CD4-positive, CD25-positive, alpha-beta regulatory T cell (primary cell): ENCODE measurements at regions not wholly inside any gene's neighbourhood (a gene's known extent, or its start where the extent isn't known, plus 50 kb on each side); places are given as distances from the start of the nearest gene placed in this dataset.
"Not testable (repeated sequence)": the region's sequence is repeated elsewhere in the genome, so short reads cannot be mapped to it uniquely, and the experiment has no call there.

Source experiments
- ATAC-seq, 2 donors: fragments of 150-1000 bp; cut with Tn5 transposase; one replicate each; pipeline ENCODE4 v1.10.0; 2021; ENCODE audit warnings: low read depth in 2 of 2, moderate number of reproducible peaks in 2 of 2, moderate library complexity in 1 of 2
- DNase-seq, 3 donors: peaks; one replicate each; pipeline versions ENCODE4 v3.0.0 to v3.0.0-alpha.2; 2012 to 2022; ENCODE audit warnings: mixed read lengths in 1 of 3
- H3K27ac ChIP-seq: one replicate; pipeline ENCODE4 v1.7.0; 2013; ENCODE audit warnings: mild to moderate bottlenecking, low read length; ENCODE audit not compliant: insufficient read depth, poor library complexity, severe bottlenecking
- H3K27me3 ChIP-seq: one replicate; pipeline ENCODE4 v1.7.0; 2013; ENCODE audit warnings: low read length; ENCODE audit not compliant: control insufficient read depth, insufficient read depth
- H3K36me3 ChIP-seq: one replicate; pipeline ENCODE4 v1.7.0; 2013; ENCODE audit warnings: mild to moderate bottlenecking, low read length, moderate library complexity; ENCODE audit not compliant: control insufficient read depth, insufficient read depth
- H3K4me1 ChIP-seq: 2 replicates; pipeline ENCODE4 v1.7.0; 2013; ENCODE audit warnings: mild to moderate bottlenecking, low read length; ENCODE audit not compliant: insufficient read depth, control insufficient read depth, poor library complexity, severe bottlenecking
- H3K4me3 ChIP-seq: one replicate; pipeline ENCODE4 v1.7.0; 2013; ENCODE audit warnings: low read depth, mild to moderate bottlenecking, low read length, moderate library complexity
- H3K9me3 ChIP-seq, 2 experiments: 1 replicate in 1 of 2; 2 replicates in 1 of 2; pipeline ENCODE4 v1.7.0; 2013; ENCODE audit warnings: low read length in 2 of 2, mild to moderate bottlenecking in 1 of 2, moderate library complexity in 1 of 2; ENCODE audit not compliant: control insufficient read depth in 2 of 2
- H3K27ac Mint-ChIP-seq, 3 donors: one replicate each; pipeline ENCODE4 v1.8.0; 2020 to 2022; ENCODE audit warnings: mild to moderate bottlenecking in 3 of 3, mixed read lengths in 3 of 3, moderate library complexity in 2 of 3
- H3K27me3 Mint-ChIP-seq: one replicate; pipeline ENCODE4 v1.8.0; 2022; ENCODE audit warnings: mild to moderate bottlenecking, mixed read lengths
- H3K36me3 Mint-ChIP-seq: one replicate; pipeline ENCODE4 v1.8.0; 2020; ENCODE audit warnings: mixed read lengths
- H3K4me1 Mint-ChIP-seq, 4 donors: one replicate each; pipeline ENCODE4 v1.8.0; 2020 to 2022; ENCODE audit warnings: mixed read lengths in 4 of 4, mild to moderate bottlenecking in 1 of 4
- H3K4me3 Mint-ChIP-seq, 4 donors: one replicate each; pipeline ENCODE4 v1.8.0; 2020 to 2022; ENCODE audit warnings: mild to moderate bottlenecking in 4 of 4, mixed read lengths in 4 of 4, moderate library complexity in 3 of 4
- H3K9me3 Mint-ChIP-seq, 7 donors: one replicate each; pipeline ENCODE4 v1.8.0; 2020 to 2022; ENCODE audit warnings: mixed read lengths in 7 of 7, mild to moderate bottlenecking in 3 of 7, moderate library complexity in 2 of 7

DNA sequence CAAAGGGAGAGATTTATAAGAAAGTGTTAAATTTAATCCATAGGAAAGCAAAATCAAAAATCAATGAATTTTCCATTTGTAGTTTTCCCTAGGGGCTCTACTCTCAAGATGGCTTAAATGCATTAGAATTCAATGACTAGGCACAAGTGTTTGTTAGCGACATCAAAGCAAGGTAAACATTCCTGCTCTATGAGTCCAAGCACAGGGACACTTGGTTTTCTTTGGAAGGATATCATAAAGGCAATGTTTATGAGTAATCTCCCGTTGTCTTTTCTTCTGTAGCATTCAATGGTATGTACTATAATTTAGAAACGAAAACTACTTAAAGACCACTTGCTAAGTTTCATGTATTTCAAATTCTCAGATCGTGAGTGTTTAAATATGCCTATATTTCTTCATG, 54.8 kb upstream of the ZNF717 start:
- H3K4me3 Mint-ChIP-seq = not testable (repeated sequence)

DNA sequence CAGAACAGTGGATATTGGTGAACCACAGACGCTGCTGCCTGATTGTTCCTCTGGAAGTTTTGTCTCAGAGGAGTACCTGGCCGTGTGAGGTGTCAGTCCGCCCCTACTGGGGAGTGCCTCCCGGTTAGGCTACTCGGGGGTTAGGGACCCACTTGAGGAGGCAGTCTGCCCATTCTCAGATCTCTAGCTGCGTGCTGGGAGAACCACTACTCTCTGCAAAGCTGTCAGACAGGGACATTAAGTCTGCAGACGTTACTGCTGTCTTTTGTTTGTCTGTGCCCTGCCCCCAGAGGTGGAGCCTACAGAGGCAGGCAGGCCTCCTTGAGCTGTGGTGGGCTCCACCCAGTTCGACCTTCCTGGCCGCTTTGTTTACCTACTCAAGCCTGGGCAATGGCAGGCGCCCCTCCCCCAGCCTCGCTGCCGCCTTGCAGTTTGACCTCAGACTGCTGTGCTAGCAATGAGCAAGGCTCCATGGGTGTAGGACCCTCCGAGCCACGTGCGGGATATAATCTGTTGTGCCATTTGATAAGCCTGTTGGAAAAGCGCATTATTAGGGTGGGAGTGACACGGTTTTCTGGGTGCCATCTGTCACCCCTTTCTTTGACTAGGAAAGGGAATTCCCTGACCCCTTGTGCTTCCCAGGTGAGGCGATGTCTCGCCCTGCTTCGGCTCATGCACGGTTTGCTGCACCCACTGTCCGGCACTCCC, 65.1 kb upstream of the ZNF717 start:
- H3K4me3 ChIP-seq, H3K4me3 Mint-ChIP-seq, H3K36me3 ChIP-seq, H3K4me1 ChIP-seq, DNase-seq, H3K27ac ChIP-seq, H3K9me3 ChIP-seq, ATAC-seq, H3K27me3 ChIP-seq, H3K36me3 Mint-ChIP-seq, H3K27me3 Mint-ChIP-seq, H3K4me1 Mint-ChIP-seq: not testable (repeated sequence)
- H3K9me3 Mint-ChIP-seq = peaks cover 0 to 21% (median 5%) of the 10 kb centered on the region in 7 donors
- peak overlapping the region in 1 of 3 donors; percentile 52 for H3K27ac Mint-ChIP-seq

More for the DNA sequence above, 54.8 kb upstream of the ZNF717 start:
- H3K4me1 ChIP-seq, H3K27me3 Mint-ChIP-seq, H3K36me3 ChIP-seq, H3K27me3 ChIP-seq, DNase-seq, H3K4me3 ChIP-seq, H3K9me3 ChIP-seq, H3K27ac Mint-ChIP-seq, H3K4me1 Mint-ChIP-seq, H3K36me3 Mint-ChIP-seq, H3K27ac ChIP-seq, ATAC-seq: not testable (repeated sequence)
- H3K9me3 Mint-ChIP-seq = peaks cover 0 to 38% (median 8%) of the 10 kb centered on the region in 7 donors

GRCh38 chr3:75863130-75863529, 77.8 kb upstream of the ZNF717 start:
- Mint-ChIP-seq H3K4me1 (no peaks in the 10 kb centered on the region), H3K36me3 (no peaks in the 10 kb centered on the region), H3K27ac (no peak overlapping the region), H3K27me3 (no peaks in the 10 kb centered on the region), H3K4me3 (no peak overlapping the region), H3K9me3 (peaks cover 3 to 25% (median 7%) of the 10 kb centered on the region in 7 donors)
- H3K27ac ChIP-seq = no peak overlapping the region
- no peaks in the 10 kb centered on the region for H3K27me3 ChIP-seq
- no peak overlapping the region for H3K4me3 ChIP-seq
- H3K9me3 ChIP-seq = no peaks in the 10 kb centered on the region
- H3K36me3 ChIP-seq = no peaks in the 10 kb centered on the region
- no peaks in the 10 kb centered on the region for H3K4me1 ChIP-seq
- ATAC-seq (no peak), DNase-seq (no peak)

GRCh38 chr3:75863878-75864277, 78.5 kb upstream of the ZNF717 start:
- Histone ChIP-seq H3K9me3 (no peaks in the 10 kb centered on the region), H3K4me1 (no peaks in the 10 kb centered on the region), H3K27ac (no peak overlapping the region), H3K27me3 (no peaks in the 10 kb centered on the region), H3K4me3 (no peak overlapping the region), H3K36me3 (no peaks in the 10 kb centered on the region)
- no peak overlapping the region for H3K27ac Mint-ChIP-seq
- H3K27me3 Mint-ChIP-seq = no peaks in the 10 kb centered on the region
- ATAC-seq (no peak), DNase-seq (no peak)
- no peaks in the 10 kb centered on the region for H3K36me3 Mint-ChIP-seq
- H3K9me3 Mint-ChIP-seq = peaks cover 3 to 28% (median 7%) of the 10 kb centered on the region in 7 donors
- H3K4me1 Mint-ChIP-seq = no peaks in the 10 kb centered on the region
- H3K4me3 Mint-ChIP-seq = no peak overlapping the region

GRCh38 chr3:75883719-75884118, 98.4 kb upstream of the ZNF717 start:
- not testable (repeated sequence) for H3K36me3 ChIP-seq, H3K27ac Mint-ChIP-seq, ATAC-seq, H3K36me3 Mint-ChIP-seq, H3K4me1 ChIP-seq, H3K4me3 Mint-ChIP-seq, H3K4me1 Mint-ChIP-seq, H3K27me3 Mint-ChIP-seq, H3K27me3 ChIP-seq, H3K27ac ChIP-seq, H3K9me3 ChIP-seq, H3K4me3 ChIP-seq, DNase-seq
- H3K9me3 Mint-ChIP-seq = peaks cover 0 to 19% (median 8%) of the 10 kb centered on the region in 7 donors

- Histone ChIP-seq H3K9me3 (no peaks in the 10 kb centered on the region), H3K27me3 (no peaks in the 10 kb centered on the region), H3K4me1 (no peaks in the 10 kb centered on the region), H3K4me3 (no peak overlapping the region), H3K27ac (no peak overlapping the region), H3K36me3 (no peaks in the 10 kb centered on the region)
- H3K27ac Mint-ChIP-seq = no peak overlapping the region
- H3K36me3 Mint-ChIP-seq = no peaks in the 10 kb centered on the region
- no peaks in the 10 kb centered on the region for H3K27me3 Mint-ChIP-seq
- no peaks in the 10 kb centered on the region for H3K4me1 Mint-ChIP-seq
- ATAC-seq (no peak), DNase-seq (no peak)
- H3K4me3 Mint-ChIP-seq = no peak overlapping the region
- H3K9me3 Mint-ChIP-seq = peaks cover 0 to 16% (median 6%) of the 10 kb centered on the region in 7 donors
Measured at GRCh38 chr3:75886971-75887526, 101.7 kb upstream of the ZNF717 start.

- DNase-seq (no peak), ATAC-seq (no peak)
- Mint-ChIP-seq H3K36me3 (no peaks in the 10 kb centered on the region), H3K4me3 (no peak overlapping the region), H3K27ac (no peak overlapping the region), H3K9me3 (peaks cover 1 to 12% (median 3%) of the 10 kb centered on the region in 7 donors), H3K27me3 (no peaks in the 10 kb centered on the region), H3K4me1 (no peaks in the 10 kb centered on the region)
- no peak overlapping the region for H3K4me3 ChIP-seq
- no peaks in the 10 kb centered on the region for H3K27me3 ChIP-seq
- H3K36me3 ChIP-seq = no peaks in the 10 kb centered on the region
- H3K9me3 ChIP-seq = peaks cover 0 to 3% of the 10 kb centered on the region in 2 experiments
- H3K27ac ChIP-seq = no peak overlapping the region
- no peaks in the 10 kb centered on the region for H3K4me1 ChIP-seq
Measured at GRCh38 chr3:75894234-75894633, 108.9 kb upstream of the ZNF717 start.

DNA sequence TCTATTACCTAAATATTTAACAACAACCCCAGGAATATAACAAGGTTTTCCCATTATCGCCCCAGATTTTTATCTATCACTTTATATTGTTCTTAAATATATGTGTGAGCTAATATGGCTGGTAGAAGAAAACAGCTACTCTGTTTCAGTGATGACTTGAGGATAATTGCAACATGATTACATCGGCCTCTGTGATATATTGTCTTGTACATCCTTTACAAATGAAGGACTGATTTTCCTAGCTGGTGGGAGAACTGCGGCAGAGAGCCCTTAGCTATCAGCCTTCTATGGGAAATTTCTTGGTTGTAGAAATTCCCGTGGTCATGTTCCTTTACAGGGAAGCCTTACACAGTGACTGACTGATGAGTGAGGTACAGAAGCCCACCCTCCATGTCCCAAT, 110.9 kb upstream of the ZNF717 start:
- no peaks in the 10 kb centered on the region for H3K27me3 Mint-ChIP-seq
- Histone ChIP-seq H3K9me3 (peaks cover 0 to 3% of the 10 kb centered on the region in 2 experiments), H3K4me1 (no peaks in the 10 kb centered on the region), H3K4me3 (no peak overlapping the region), H3K27me3 (no peaks in the 10 kb centered on the region), H3K36me3 (no peaks in the 10 kb centered on the region), H3K27ac (no peak overlapping the region)
- peaks cover 0 to 16% (median 5%) of the 10 kb centered on the region in 7 donors for H3K9me3 Mint-ChIP-seq
- ATAC-seq = no peak
- H3K4me3 Mint-ChIP-seq = no peak overlapping the region
- no peak for DNase-seq
- no peaks in the 10 kb centered on the region for H3K36me3 Mint-ChIP-seq
- no peaks in the 10 kb centered on the region for H3K4me1 Mint-ChIP-seq
- H3K27ac Mint-ChIP-seq = no peak overlapping the region
